GM19328 (cell line): ENCODE measurements at regions not wholly inside any gene's neighbourhood (a gene's known extent, or its start where the extent isn't known, plus 50 kb on each side); places are given as distances from the start of the nearest gene placed in this dataset.
"Not testable (repeated sequence)": the region's sequence is repeated elsewhere in the genome, so short reads cannot be mapped to it uniquely, and the experiment has no call there.

ENCODE experiments used
- ATAC-seq: cut with Tn5 transposase; IDR thresholded peaks from one replicate; pipeline ENCODE4 v1.9.1; 2021; ENCODE audit warnings: mild to moderate bottlenecking, moderate library complexity; ENCODE audit not compliant: unreplicated experiment

DNA sequence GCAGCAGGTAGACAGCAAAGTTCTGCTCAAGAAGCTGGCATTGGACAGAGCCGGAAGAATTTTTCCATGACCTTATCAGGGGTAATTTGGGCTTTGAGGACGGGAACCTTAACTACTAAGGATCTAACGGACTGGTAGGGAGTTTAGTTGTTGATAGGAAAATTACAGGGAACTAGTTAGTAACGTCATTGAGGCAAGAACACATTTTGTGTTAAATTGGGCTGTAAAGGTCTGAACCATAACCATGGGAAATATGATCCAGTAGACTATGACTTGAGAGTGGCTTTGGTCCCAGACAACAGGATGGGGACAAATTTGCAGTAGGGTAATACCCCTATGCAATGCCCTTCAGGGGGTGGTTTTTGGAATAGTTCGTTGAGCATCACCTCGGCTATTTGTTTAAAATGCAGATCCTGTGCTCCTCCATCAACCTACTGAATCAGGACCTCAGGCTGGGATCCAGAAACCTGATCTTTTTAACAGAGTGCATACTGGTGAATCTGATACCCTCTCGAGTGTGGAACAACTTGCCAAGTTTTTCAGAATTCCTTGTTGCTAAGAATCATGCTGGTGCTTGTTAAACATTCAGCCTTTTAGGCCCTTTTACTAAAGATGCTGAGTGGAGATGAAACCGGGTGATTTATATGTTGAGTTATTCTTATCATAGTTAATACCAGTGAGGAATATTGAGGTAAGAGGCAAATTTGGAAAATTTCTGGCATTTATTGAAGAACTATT, 255.1 kb downstream of the MAP2K6 start:
- no peak for ATAC-seq

DNA sequence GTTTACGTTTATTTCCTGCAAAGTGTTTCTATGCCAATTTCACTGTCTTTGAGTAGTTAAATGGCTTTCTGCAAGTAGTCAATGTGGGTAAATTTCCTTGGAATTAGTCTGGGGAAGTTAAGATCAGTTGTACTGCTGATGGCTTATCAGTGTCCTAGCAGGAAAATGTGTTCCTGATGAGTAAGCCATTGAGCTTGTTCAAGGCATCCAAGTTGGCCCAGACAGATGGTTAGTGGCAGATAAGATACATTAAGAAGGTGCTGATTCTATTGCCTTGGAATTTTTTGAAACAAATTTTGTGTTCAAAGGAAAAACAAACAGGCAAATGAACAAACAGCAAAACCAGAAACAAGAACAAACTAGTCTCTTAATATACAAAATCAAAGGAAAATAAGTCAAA, 258.4 kb downstream of the MAP2K6 start:
- no peak for ATAC-seq

DNA sequence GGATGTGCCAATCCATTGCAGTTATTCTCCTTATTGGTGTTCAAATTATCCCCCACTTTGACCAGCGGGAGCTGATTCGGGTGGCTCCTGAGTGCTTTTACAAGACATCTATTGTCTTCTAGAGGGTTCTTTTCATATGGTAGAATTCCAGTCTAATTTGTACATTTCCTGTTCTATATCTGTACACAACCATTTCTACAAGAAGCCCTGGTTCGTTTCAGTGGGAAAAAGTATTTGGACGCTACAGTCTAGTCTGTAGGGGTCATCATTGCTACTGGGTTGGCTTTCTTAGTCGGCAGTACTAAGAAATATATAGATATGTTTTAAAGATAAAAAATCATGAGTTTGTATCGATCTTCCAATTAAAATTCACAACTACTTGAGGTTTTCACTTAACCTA, 262.6 kb downstream of the MAP2K6 start:
- no peak for ATAC-seq

- ATAC-seq = no peak
Measured at GRCh38 chr17:69678206-69678605, 263.7 kb downstream of the MAP2K6 start.

DNA sequence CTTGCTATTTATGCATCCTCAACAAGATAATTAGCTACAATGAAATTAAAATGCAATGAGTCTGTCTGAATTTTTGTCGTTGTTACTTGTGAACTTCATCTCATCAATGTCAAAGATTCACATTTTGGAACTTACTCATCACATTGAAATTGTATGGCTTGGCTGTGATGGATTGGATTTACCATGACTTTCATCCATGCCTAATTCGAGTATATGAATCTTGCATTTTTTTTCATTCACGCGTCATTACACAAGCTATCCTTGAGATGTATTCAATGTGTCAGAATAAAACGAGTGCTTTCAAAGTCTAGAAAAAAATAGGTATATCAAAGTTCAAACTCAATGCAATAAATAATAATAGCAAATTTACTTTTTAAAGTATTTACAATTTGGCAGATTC, 265.3 kb downstream of the MAP2K6 start:
- ATAC-seq = no peak

DNA sequence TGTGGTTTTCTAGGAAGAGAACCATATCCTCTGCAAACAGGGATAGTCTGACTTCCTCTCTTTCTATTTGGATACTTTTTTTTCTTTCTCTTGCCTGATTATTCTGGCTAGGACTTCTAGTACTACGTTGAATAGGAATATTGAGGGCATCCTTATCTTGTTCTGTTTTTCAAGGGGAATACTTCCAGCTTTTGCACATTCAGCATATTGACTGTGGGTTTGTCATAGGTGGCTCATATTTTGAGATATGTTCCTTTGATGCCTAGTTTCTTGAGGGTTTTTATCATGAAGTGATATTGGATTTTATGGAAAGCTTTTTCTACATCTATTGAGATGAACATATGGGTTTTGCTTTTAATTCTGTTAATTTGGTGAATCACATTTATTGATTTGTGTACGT, 269.8 kb downstream of the MAP2K6 start:
- ATAC-seq = no peak

- ATAC-seq = not testable (repeated sequence)
Measured at GRCh38 chr17:69685150-69685549, 270.7 kb downstream of the MAP2K6 start.

DNA sequence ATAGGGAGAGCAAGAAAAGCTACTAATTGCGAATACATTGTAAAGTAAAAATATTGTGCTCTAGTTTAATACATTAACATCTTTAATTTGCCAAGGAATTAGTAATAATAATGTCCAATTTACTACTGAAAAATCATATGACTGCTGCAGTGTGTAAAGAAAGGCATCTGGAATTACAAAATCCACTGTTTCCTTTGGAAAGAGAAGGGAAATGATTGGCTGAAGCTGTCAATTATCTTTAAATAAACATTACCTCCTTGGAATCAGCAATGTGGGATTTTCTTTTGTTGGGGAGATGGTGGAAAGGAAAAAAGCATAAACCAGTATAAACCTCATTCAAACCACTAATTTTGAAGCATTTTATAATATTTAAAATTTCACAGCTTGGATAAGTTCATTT, 276.0 kb downstream of the MAP2K6 start:
- no peak for ATAC-seq

DNA sequence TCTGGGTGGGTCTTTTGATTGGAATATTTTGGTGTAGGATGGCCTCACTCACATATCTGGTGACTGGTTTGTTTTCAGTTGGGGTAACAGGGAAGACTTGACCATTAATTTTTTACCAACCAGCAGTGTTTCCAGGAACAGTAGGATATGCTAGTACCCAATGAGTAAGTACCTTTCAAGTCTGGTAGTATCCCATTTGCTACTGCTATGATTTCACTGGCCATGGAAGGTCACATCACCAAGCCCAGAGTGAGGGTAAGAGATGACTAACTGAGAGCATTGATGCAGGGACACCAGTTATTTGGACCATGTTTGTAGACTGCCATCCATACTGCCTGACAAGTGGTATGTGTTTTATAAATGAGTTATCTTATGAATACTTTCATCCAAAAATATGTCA, 277.7 kb downstream of the MAP2K6 start:
- ATAC-seq = no peak

- ATAC-seq = no peak
Measured at GRCh38 chr17:69695646-69696045, 281.1 kb downstream of the MAP2K6 start.

GRCh38 chr17:69696650-69697049, 282.2 kb downstream of the MAP2K6 start:
- no peak for ATAC-seq

DNA sequence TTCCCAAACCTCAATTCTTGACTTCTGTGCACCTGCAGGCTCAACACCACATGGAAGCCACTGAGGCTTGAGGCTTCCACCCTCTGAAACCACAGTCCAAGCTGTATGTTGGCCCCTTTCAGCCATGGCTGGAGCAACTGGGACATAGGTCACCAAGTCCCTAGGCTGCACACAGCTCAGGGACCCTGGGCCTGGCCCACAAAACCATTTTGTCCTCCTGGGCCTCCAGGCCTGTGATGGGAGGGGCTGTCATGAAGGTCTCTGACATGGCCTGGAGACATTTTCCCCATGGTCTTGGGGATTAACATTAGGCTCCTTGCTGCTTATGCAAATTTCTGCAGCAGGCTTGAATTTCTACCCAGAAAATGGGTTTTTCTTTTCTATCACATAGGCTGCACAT, 283.9 kb downstream of the MAP2K6 start:
- not testable (repeated sequence) for ATAC-seq

DNA sequence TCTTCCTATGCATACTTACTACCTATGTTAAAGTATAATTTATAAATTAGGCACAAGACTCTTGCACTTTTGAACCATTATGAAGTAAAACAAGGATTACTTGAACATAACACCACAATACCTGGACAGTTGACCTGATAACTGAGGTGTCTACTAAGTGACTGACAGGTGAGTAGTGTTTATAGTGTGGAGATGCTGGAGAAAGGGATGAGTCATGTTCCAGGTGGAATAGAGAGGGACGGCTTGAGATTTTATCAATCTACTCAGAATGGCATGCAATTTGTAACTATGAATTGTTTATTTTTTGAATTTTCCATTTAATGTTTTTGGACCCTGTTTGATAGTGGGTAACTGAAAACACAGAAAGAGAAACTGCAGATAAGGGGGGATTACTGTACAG, 287.6 kb downstream of the MAP2K6 start:
- no peak for ATAC-seq

GRCh38 chr17:69703751-69704150, 289.3 kb downstream of the MAP2K6 start:
- ATAC-seq = no peak

DNA sequence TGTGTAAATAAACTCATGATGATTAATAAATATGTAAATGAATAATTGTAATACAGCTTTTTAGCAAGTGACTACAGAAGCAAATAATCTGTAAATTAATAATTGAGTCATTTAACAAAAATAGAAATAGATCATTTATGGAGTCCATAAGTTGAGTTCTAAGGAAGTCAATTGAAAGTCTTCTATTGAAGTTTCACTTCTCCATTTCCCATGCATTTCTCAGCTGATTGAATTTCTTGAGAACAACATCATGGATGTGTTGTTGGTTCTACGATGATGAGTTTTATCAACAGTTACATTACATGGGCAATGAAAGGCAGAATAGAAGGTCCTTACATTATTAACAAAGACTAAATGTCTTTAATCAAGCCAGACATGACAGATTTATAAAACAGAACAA, 290.4 kb downstream of the MAP2K6 start:
- ATAC-seq = no peak

DNA sequence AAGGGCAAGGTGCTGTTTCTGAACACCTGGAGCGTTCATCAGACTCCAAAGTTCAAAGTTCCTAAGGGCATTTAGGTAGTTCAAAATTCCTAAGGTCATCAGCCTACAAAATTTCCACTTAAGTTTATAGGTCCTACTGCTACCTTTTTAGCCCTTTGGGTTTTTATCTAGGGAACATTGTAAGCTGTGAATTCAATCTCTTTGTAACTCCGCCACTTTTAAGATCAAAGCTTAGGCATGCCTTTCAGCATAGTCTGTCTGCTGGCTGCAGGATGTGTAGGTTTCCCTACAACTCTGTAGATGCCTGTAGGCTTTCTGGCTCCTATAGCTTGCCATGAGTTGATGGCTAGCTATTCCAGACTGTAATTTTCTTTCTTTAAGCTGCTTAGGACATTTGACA, 291.6 kb downstream of the MAP2K6 start:
- ATAC-seq = no peak

GRCh38 chr17:69709441-69709840, 294.9 kb downstream of the MAP2K6 start:
- ATAC-seq = no peak

DNA sequence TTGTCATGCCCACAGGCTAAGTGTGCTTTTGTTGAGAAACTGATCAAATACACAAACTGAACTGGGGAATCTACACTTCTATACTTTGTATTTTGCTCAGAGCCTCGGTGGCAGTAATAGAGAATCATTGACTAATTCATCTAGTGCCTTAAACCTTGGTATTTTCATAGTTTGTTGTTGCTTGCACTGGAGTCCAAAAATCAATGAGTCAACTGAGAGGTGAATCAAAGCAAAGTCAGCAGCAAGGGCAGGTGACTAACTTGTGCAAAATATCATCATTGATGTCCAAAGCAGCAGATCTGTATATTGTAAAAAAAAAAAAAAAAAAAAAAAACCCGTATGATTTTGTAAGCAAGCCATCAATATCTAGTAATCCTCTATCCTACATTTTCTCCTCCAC, 296.4 kb downstream of the MAP2K6 start:
- no peak for ATAC-seq

DNA sequence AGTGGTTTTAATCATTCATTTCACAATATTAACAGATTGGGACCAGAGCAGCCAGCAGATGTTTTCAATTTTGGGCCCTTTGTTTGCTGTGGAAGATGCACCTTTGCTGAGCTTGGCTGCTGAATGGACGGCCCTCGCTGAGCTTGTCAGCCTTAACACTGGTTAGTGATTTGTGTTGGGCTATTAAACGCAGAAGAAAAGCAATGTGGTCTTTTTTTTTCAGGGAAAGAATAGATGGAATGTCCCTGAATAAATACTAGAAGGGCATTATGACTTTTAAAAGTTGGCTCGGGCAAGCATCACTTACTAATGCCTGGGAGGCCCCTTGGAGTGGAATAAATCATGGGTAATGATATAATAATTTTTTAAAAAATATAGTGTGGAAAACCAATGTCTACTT, 297.0 kb downstream of the MAP2K6 start:
- ATAC-seq = no peak

- ATAC-seq = no peak
Measured at GRCh38 chr17:69712801-69713311, 298.4 kb downstream of the MAP2K6 start.

DNA sequence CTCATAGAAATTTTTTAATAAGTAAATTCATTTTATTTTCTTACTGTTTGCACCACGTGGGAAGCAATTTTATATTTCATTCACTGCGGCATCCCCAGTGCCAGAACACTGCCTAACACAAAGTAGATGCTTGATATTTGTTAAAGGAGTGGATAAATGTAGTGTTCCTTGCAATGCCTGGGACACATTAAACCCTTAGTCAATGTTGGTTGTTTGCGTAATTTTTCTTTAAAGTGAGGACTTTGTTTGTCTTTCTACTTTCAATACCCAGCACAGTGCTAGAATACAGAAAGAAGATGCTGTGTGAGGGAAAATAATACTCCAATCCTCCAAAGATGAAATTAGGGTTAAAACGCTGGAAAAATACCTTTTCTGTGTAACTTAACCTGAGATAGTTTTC, 299.3 kb downstream of the MAP2K6 start:
- ATAC-seq = no peak

DNA sequence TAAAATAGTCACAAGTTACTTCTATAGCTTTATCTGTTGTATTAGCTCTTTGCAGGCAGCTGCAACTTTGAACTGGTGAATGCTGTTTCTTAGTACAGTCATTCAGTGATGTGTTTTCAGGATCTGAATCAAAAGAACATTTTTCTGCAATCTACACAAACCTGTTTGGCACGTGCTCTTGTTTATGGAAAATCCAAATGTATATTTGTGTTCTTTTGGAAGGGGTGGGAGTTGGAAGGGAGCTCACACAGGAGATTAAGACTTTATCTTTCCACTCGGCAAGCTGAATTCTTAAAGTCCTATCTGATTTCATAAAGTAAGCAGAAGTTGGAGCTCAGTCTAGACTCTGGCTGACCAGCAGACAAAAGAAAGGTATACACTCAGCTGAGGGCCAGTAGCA, 300.2 kb downstream of the MAP2K6 start:
- no peak for ATAC-seq

GRCh38 chr17:69715656-69716055, 301.2 kb downstream of the MAP2K6 start:
- no peak for ATAC-seq
